ENCODE measurements at regions not wholly inside any gene's neighbourhood (a gene's known extent, or its start where the extent isn't known, plus 50 kb on each side); places are given as distances from the start of the nearest gene placed in this dataset.

- DNase-seq (ENCODE audit: extremely low spot score in 2 of 2) = no peak
- Histone ChIP-seq H3K27ac (no peak overlapping the region), H3K36me3 (no peaks in the 10 kb centered on the region), H3K9me3 (no peaks in the 10 kb centered on the region), H3K4me3 (no peak overlapping the region), H3K4me1 (no peaks in the 10 kb centered on the region), H3K27me3 (no peaks in the 10 kb centered on the region)
- no peak for TF ChIP-seq POLR2AphosphoS5 (IDR thresholded peaks at IDR 0.05; ENCODE audit: insufficient read depth in 1 of 2, low read depth in 1 of 2)
- TF ChIP-seq POLR2A (IDR thresholded peaks at IDR 0.05) = no peak
- no peak for TF ChIP-seq CTCF (IDR thresholded peaks at IDR 0.05)
- intact Hi-C loops (cut with DNase I) = no loop called here
Measured at GRCh38 chr3:25344670-25345069, 83.4 kb upstream of the RARB start.

GRCh38 chr3:25349095-25349494 is 79.0 kb upstream of the RARB start:
- Histone ChIP-seq H3K9me3 (no peaks in the 10 kb centered on the region), H3K36me3 (no peaks in the 10 kb centered on the region), H3K4me3 (no peak overlapping the region), H3K4me1 (no peaks in the 10 kb centered on the region), H3K27me3 (no peaks in the 10 kb centered on the region), H3K27ac (no peak overlapping the region)
- DNase-seq (ENCODE audit: extremely low spot score in 2 of 2) = no peak
- intact Hi-C loops (cut with DNase I) = no loop called here
- no peak for TF ChIP-seq POLR2A (IDR thresholded peaks at IDR 0.05)
- TF ChIP-seq POLR2AphosphoS5 (IDR thresholded peaks at IDR 0.05; ENCODE audit: insufficient read depth in 1 of 2, low read depth in 1 of 2) = no peak
- TF ChIP-seq CTCF (IDR thresholded peaks at IDR 0.05) = no peak

- intact Hi-C loops (cut with DNase I) = no loop called here
- H3K4me1 ChIP-seq = no peaks in the 10 kb centered on the region
- H3K36me3 ChIP-seq = no peaks in the 10 kb centered on the region
- DNase-seq (ENCODE audit: extremely low spot score in 2 of 2) = no peak
- no peak overlapping the region for H3K4me3 ChIP-seq
- no peaks in the 10 kb centered on the region for H3K9me3 ChIP-seq
- no peak overlapping the region for H3K27ac ChIP-seq
- H3K27me3 ChIP-seq = no peaks in the 10 kb centered on the region
- no peak for TF ChIP-seq POLR2A (IDR thresholded peaks at IDR 0.05)
- TF ChIP-seq POLR2AphosphoS5 (IDR thresholded peaks at IDR 0.05; ENCODE audit: insufficient read depth in 1 of 2, low read depth in 1 of 2) = no peak
Measured at GRCh38 chr3:25349828-25350724, 78.0 kb upstream of the RARB start.

GRCh38 chr3:25350725-25351114 is 77.3 kb upstream of the RARB start:
- Histone ChIP-seq H3K4me3 (no peak overlapping the region), H3K27ac (no peak overlapping the region), H3K9me3 (no peaks in the 10 kb centered on the region), H3K36me3 (no peaks in the 10 kb centered on the region), H3K27me3 (no peaks in the 10 kb centered on the region), H3K4me1 (no peaks in the 10 kb centered on the region)
- TF ChIP-seq CTCF (IDR thresholded peaks at IDR 0.05) = no peak
- TF ChIP-seq POLR2AphosphoS5 (IDR thresholded peaks at IDR 0.05; ENCODE audit: insufficient read depth in 1 of 2, low read depth in 1 of 2) = no peak
- TF ChIP-seq POLR2A (IDR thresholded peaks at IDR 0.05) = no peak
- intact Hi-C loops (cut with DNase I) = no loop called here
- no peak for DNase-seq (ENCODE audit: extremely low spot score in 2 of 2)

GRCh38 chr3:25354071-25354470 is 74.0 kb upstream of the RARB start:
- Histone ChIP-seq H3K27me3 (no peaks in the 10 kb centered on the region), H3K4me1 (no peaks in the 10 kb centered on the region), H3K9me3 (no peaks in the 10 kb centered on the region), H3K36me3 (no peaks in the 10 kb centered on the region), H3K4me3 (no peak overlapping the region), H3K27ac (no peak overlapping the region)
- DNase-seq (ENCODE audit: extremely low spot score in 2 of 2) = no peak
- intact Hi-C loops (cut with DNase I) = no loop called here
- no peak for TF ChIP-seq CTCF (IDR thresholded peaks at IDR 0.05)
- TF ChIP-seq POLR2A (IDR thresholded peaks at IDR 0.05) = no peak
- no peak for TF ChIP-seq POLR2AphosphoS5 (IDR thresholded peaks at IDR 0.05; ENCODE audit: insufficient read depth in 1 of 2, low read depth in 1 of 2)
